Smooth muscle cell (in vitro differentiated cells): ENCODE measurements at regions not wholly inside any gene's neighbourhood (a gene's known extent, or its start where the extent isn't known, plus 50 kb on each side); places are given as distances from the start of the nearest gene placed in this dataset.

Experiments used
- DNase-seq: peaks from one replicate; lab custom pipeline; 2025; ENCODE audit not compliant: unreplicated experiment; lab: John Stamatoyannopoulos, UW
- H2AFZ ChIP-seq: fragments of 200-600 bp; sonication (generic); 2 replicates; pipeline ENCODE4 v1.6.0; 2016; ENCODE audit warnings: antibody characterized with exemption, low read depth, mild to moderate bottlenecking
- H3F3A ChIP-seq: fragments of 200-600 bp; sonication (generic); 2 replicates; pipeline ENCODE4 v1.6.0; 2017; ENCODE audit warnings: antibody characterized with exemption, low read depth
- H3K27ac ChIP-seq: fragments of 200-600 bp; sonication (generic); 2 replicates; pipeline ENCODE4 v1.5.1; 2016; ENCODE audit warnings: low read depth, mild to moderate bottlenecking
- H3K27me3 ChIP-seq: fragments of 200-600 bp; sonication (generic); 2 replicates; pipeline ENCODE4 v1.6.1; 2016; ENCODE audit warnings: low read depth, mild to moderate bottlenecking
- H3K36me3 ChIP-seq: fragments of 200-600 bp; sonication (generic); 2 replicates; pipeline ENCODE4 v1.5.1; 2016; ENCODE audit warnings: low read depth
- H3K4me1 ChIP-seq: fragments of 200-600 bp; sonication (generic); 2 replicates; pipeline ENCODE4 v1.5.1; 2016; ENCODE audit warnings: low read depth
- H3K4me2 ChIP-seq: fragments of 200-600 bp; sonication (generic); 2 replicates; pipeline ENCODE4 v1.6.0; 2016; ENCODE audit warnings: mild to moderate bottlenecking
- H3K4me3 ChIP-seq: fragments of 200-600 bp; sonication (generic); 2 replicates; pipeline ENCODE4 v1.5.1; 2016; ENCODE audit warnings: mild to moderate bottlenecking
- H3K79me2 ChIP-seq: fragments of 200-600 bp; sonication (generic); 2 replicates; pipeline ENCODE4 v1.6.0; 2016; ENCODE audit warnings: low read depth, mild to moderate bottlenecking
- H3K9ac ChIP-seq: fragments of 200-600 bp; sonication (generic); 2 replicates; pipeline ENCODE4 v1.6.0; 2016; ENCODE audit warnings: low read depth
- H3K9me3 ChIP-seq: fragments of 200-600 bp; sonication (generic); replicated peaks from 2 replicates; pipeline ENCODE4 v1.5.1; 2016; ENCODE audit warnings: low read depth
- H4K20me1 ChIP-seq: fragments of 200-600 bp; sonication (generic); 2 replicates; pipeline ENCODE4 v1.6.0; 2016; ENCODE audit warnings: low read depth
- CTCF ChIP-seq: fragments of 200-600 bp; sonication (generic); IDR thresholded peaks from 2 replicates; pipeline ENCODE4 v1.5.1; 2017; ENCODE audit warnings: borderline replicate concordance, mild to moderate bottlenecking, antibody characterized with exemption; ENCODE audit not compliant: insufficient read depth, poor library complexity, severe bottlenecking
- WGBS: methylation state at CpG from one replicate; pipeline ENCODE4 v1.1.7; 2016; ENCODE audit warnings: low lambda C conversion rate; 5-methylcytosine and 5-hydroxymethylcytosine counted together

GRCh38 chr2:221144909-221145308, 427.2 kb downstream of the EPHA4 start:
- no peak for DNase-seq
- Histone ChIP-seq H3K27me3 (no peaks in the 10 kb centered on the region), H3K36me3 (no peaks in the 10 kb centered on the region), H4K20me1 (no peaks in the 10 kb centered on the region), H3K4me1 (no peaks in the 10 kb centered on the region), H3K27ac (no peak overlapping the region), H3K79me2 (no peaks in the 10 kb centered on the region), H3K4me2 (no peak overlapping the region), H3K9me3 (peaks cover 6% of the 10 kb centered on the region), H2AFZ (no peak overlapping the region), H3K9ac (no peak overlapping the region), H3K4me3 (no peak overlapping the region), H3F3A (no peaks in the 10 kb centered on the region)
- no peak for TF ChIP-seq CTCF
- 89% methylated on average over 1 of the region's 1 CpG for WGBS

- Histone ChIP-seq H3K27me3 (no peaks in the 10 kb centered on the region), H3K9ac (no peak overlapping the region), H3K4me3 (no peak overlapping the region), H3K79me2 (no peaks in the 10 kb centered on the region), H3K4me2 (no peak overlapping the region), H2AFZ (no peak overlapping the region), H4K20me1 (no peaks in the 10 kb centered on the region), H3K4me1 (no peaks in the 10 kb centered on the region), H3K27ac (no peak overlapping the region), H3K36me3 (no peaks in the 10 kb centered on the region), H3K9me3 (peaks cover 6% of the 10 kb centered on the region), H3F3A (no peaks in the 10 kb centered on the region)
- DNase-seq = no peak
- 86% methylated on average over 1 of the region's 1 CpG for WGBS
- no peak for TF ChIP-seq CTCF
Measured at GRCh38 chr2:221145396-221145795, 426.7 kb downstream of the EPHA4 start.

GRCh38 chr2:221153226-221153625, 418.9 kb downstream of the EPHA4 start:
- Histone ChIP-seq H3K9ac (no peak overlapping the region), H3K4me1 (no peaks in the 10 kb centered on the region), H3K79me2 (no peaks in the 10 kb centered on the region), H3K4me2 (no peak overlapping the region), H3K36me3 (no peaks in the 10 kb centered on the region), H3K27ac (no peak overlapping the region), H2AFZ (no peak overlapping the region), H3K9me3 (no peaks in the 10 kb centered on the region), H3F3A (no peaks in the 10 kb centered on the region), H3K4me3 (no peak overlapping the region), H3K27me3 (peaks cover 10% of the 10 kb centered on the region), H4K20me1 (no peaks in the 10 kb centered on the region)
- no peak for TF ChIP-seq CTCF
- DNase-seq = no peak
- 84% methylated on average over 3 of the region's 3 CpGs for WGBS

GRCh38 chr2:221154176-221154575, 417.9 kb downstream of the EPHA4 start:
- Histone ChIP-seq H3K36me3 (no peaks in the 10 kb centered on the region), H3K9ac (no peak overlapping the region), H3K9me3 (no peaks in the 10 kb centered on the region), H3K4me3 (no peak overlapping the region), H4K20me1 (no peaks in the 10 kb centered on the region), H3K4me1 (no peaks in the 10 kb centered on the region), H3F3A (no peaks in the 10 kb centered on the region), H2AFZ (no peak overlapping the region), H3K79me2 (no peaks in the 10 kb centered on the region), H3K27ac (no peak overlapping the region), H3K4me2 (no peak overlapping the region), H3K27me3 (peaks cover 10% of the 10 kb centered on the region)
- DNase-seq = no peak
- TF ChIP-seq CTCF = no peak
- WGBS = 78% methylated on average over 7 of the region's 7 CpGs
